Smooth muscle cell of the brain vasculature (primary cell): ENCODE measurements at regions not wholly inside any gene's neighbourhood (a gene's known extent, or its start where the extent isn't known, plus 50 kb on each side); places are given as distances from the start of the nearest gene placed in this dataset.

Source experiments
- DNase-seq: peaks from one replicate; pipeline ENCODE4 v3.0.0-alpha.2; 2012; ENCODE audit warnings: low read depth, low spot score

GRCh38 chr10:10397906-10398305 lies 619.8 kb upstream of the CELF2 start:
- DNase-seq, result no peak

- DNase-seq, result no peak
These were observed 613.9 kb upstream of the CELF2 start for GRCh38 chr10:10403762-10404161.

GRCh38 chr10:10417671-10418070 lies 600.0 kb upstream of the CELF2 start:
- no peak for DNase-seq

GRCh38 chr10:10418387-10418786 lies 599.3 kb upstream of the CELF2 start:
- DNase-seq, result no peak

- no peak for DNase-seq
These were observed 596.6 kb upstream of the CELF2 start for GRCh38 chr10:10421071-10421470.

GRCh38 chr10:10431422-10432066 lies 586.1 kb upstream of the CELF2 start:
- no peak for DNase-seq

- DNase-seq, result no peak
These were observed 585.2 kb upstream of the CELF2 start for GRCh38 chr10:10432296-10433035.

- no peak for DNase-seq
These were observed 583.4 kb upstream of the CELF2 start for GRCh38 chr10:10434312-10434711.

- no peak for DNase-seq
These were observed 579.8 kb upstream of the CELF2 start for GRCh38 chr10:10437886-10438285.

GRCh38 chr10:10438335-10439100 lies 579.2 kb upstream of the CELF2 start:
- DNase-seq, result no peak

- no peak for DNase-seq
These were observed 560.8 kb upstream of the CELF2 start for GRCh38 chr10:10456856-10457255.

- DNase-seq, result no peak
These were observed 557.2 kb upstream of the CELF2 start for GRCh38 chr10:10460451-10460850.

GRCh38 chr10:10462151-10462941 lies 555.3 kb upstream of the CELF2 start:
- no peak for DNase-seq

GRCh38 chr10:10471758-10472157 lies 545.9 kb upstream of the CELF2 start:
- no peak for DNase-seq

- DNase-seq, result no peak
These were observed 541.9 kb upstream of the CELF2 start for GRCh38 chr10:10475812-10476211.

GRCh38 chr10:10477844-10478243 lies 539.8 kb upstream of the CELF2 start:
- DNase-seq, result no peak

- no peak for DNase-seq
These were observed 538.2 kb upstream of the CELF2 start for GRCh38 chr10:10479465-10479864.

- no peak for DNase-seq
These were observed 535.1 kb upstream of the CELF2 start for GRCh38 chr10:10482613-10483012.

GRCh38 chr10:10489076-10489475 lies 528.6 kb upstream of the CELF2 start:
- no peak for DNase-seq

GRCh38 chr10:10489805-10490571 lies 527.7 kb upstream of the CELF2 start:
- no peak for DNase-seq

GRCh38 chr10:10490581-10490980 lies 527.1 kb upstream of the CELF2 start:
- DNase-seq, result no peak
